ENCODE measurements at regions not wholly inside any gene's neighbourhood (a gene's known extent, or its start where the extent isn't known, plus 50 kb on each side); places are given as distances from the start of the nearest gene placed in this dataset.

GRCh38 chr4:42789041-42789567 lies 103.4 kb upstream of the GRXCR1 start:
- Histone ChIP-seq H3K14ac (replicated peaks; ENCODE audit: low read depth, low read length) (no peak overlapping the region), H2BK20ac (ENCODE audit: low read depth, low read length) (no peak overlapping the region), H4K91ac (ENCODE audit: insufficient read depth, low read depth, low read length) (no peak overlapping the region), H3K27me3 (ENCODE audit: control insufficient read depth, insufficient read depth, low read length) (no peaks in the 10 kb centered on the region), H3K9me1 (ENCODE audit: insufficient read depth, low read length) (no peaks in the 10 kb centered on the region), H3K18ac (ENCODE audit: low read depth, low read length) (no peak overlapping the region), H3K27ac (ENCODE audit: insufficient read depth, low read length) (no peak overlapping the region), H3K79me1 (ENCODE audit: low read depth in 1 of 2, low read length in 2 of 2) (no peaks in the 10 kb centered on the region), H2AK5ac (ENCODE audit: low read depth, low read length) (no peak overlapping the region), H4K8ac (ENCODE audit: low read depth in 2 of 2, low read length in 2 of 2) (no peak overlapping the region), H4K20me1 (ENCODE audit: insufficient read depth, low read length) (no peaks in the 10 kb centered on the region), H3K36me3 (ENCODE audit: control insufficient read depth, insufficient read depth, low read length) (no peaks in the 10 kb centered on the region), H2BK120ac (ENCODE audit: low read depth, low read length) (no peak overlapping the region), H3K4me2 (ENCODE audit: low read depth, low read length) (no peak overlapping the region), H3K4me3 (ENCODE audit: insufficient read depth, low read depth, low read length) (no peak overlapping the region), H3K9me3 (ENCODE audit: control insufficient read depth, insufficient read depth, low read length) (peaks cover 7% of the 10 kb centered on the region; the same call in 1 of the 2 replicates), H2AK9ac (replicated peaks; ENCODE audit: low read depth, low read length, poor library complexity) (no peak overlapping the region), H3K4me1 (ENCODE audit: control insufficient read depth, insufficient read depth, low read length) (no peaks in the 10 kb centered on the region), H3K56ac (ENCODE audit: extremely low read depth, insufficient read depth, low read length) (no peak overlapping the region), H3K9ac (ENCODE audit: low read depth, low read length) (no peak overlapping the region), H3K23ac (ENCODE audit: low read depth, low read length) (no peak overlapping the region), H3K4ac (ENCODE audit: low read depth, low read length) (no peak overlapping the region), H2BK15ac (ENCODE audit: low read depth, low read length) (no peak overlapping the region), H2BK5ac (ENCODE audit: low read depth, low read length, poor library complexity, severe bottlenecking) (no peak overlapping the region), H2AFZ (replicated peaks; ENCODE audit: low read length, poor library complexity) (no peak overlapping the region), H4K5ac (ENCODE audit: low read depth, low read length) (no peak overlapping the region)
- in situ Hi-C loops (cut with MboI; ENCODE audit: low sequenced_read_pairs), result no loop called here
- POLR2A ChIA-PET (ENCODE audit: unreplicated experiment), result no interaction called here
- BruUV-seq (replicated peaks), result no TSS peak
- ATAC-seq (ENCODE audit: low read depth) (no peak), DNase-seq (no peak)
- TF ChIP-seq, protein P1, sequence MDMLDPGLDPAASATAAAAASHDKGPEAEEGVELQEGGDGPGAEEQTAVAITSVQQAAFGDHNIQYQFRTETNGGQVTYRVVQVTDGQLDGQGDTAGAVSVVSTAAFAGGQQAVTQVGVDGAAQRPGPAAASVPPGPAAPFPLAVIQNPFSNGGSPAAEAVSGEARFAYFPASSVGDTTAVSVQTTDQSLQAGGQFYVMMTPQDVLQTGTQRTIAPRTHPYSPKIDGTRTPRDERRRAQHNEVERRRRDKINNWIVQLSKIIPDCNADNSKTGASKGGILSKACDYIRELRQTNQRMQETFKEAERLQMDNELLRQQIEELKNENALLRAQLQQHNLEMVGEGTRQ (IDR thresholded peaks at IDR 0.05; ENCODE audit: low read depth, low read length), result no peak
- no peak for TF ChIP-seq RCOR1 (IDR thresholded peaks at IDR 0.05; ENCODE audit: insufficient replicate concordance, low read length)
- dilution Hi-C loops (cut with HindIII; ENCODE audit: low sequenced_read_pairs, unreplicated experiment), result no loop called here
- no CpG with 5 or more reads among the region's 1 CpG for WGBS, 2 experiments (ENCODE audit: extremely low coverage in 2 of 2, insufficient read length in 1 of 2)
- intact Hi-C loops (cut with micrococcal nuclease), result no loop called here
- CTCF ChIA-PET, result no interaction called here

Measured in IMR-90 (cell line).